ENCODE measurements at regions not wholly inside any gene's neighbourhood (a gene's known extent, or its start where the extent isn't known, plus 50 kb on each side); places are given as distances from the start of the nearest gene placed in this dataset.

GRCh38 chr6:167580619-167580911, 246.1 kb upstream of the AFDN start:
- Histone ChIP-seq H3K27ac (no peak overlapping the region), H3K27me3 (no peaks in the 10 kb centered on the region), H3K36me3 (no peaks in the 10 kb centered on the region), H3K9me3 (no peaks in the 10 kb centered on the region), H3K4me1 (no peaks in the 10 kb centered on the region), H3K4me3 (no peak overlapping the region)
- ATAC-seq (no peak), DNase-seq (no peak)
- 55% methylated on average over 4 of the region's 4 CpGs for WGBS (ENCODE audit: insufficient coverage, low coverage, low lambda C conversion rate, missing lambda C conversion rate)
- intact Hi-C loops (cut with DNase I): no loop called here
- TF ChIP-seq POLR2A (IDR thresholded peaks at IDR 0.05) (no peak), CTCF (IDR thresholded peaks at IDR 0.05) (no peak)

GRCh38 chr6:167581637-167582036, 245.1 kb upstream of the AFDN start:
- Histone ChIP-seq H3K4me3 (no peak overlapping the region), H3K9me3 (no peaks in the 10 kb centered on the region), H3K27ac (no peak overlapping the region), H3K36me3 (no peaks in the 10 kb centered on the region), H3K27me3 (no peaks in the 10 kb centered on the region), H3K4me1 (no peaks in the 10 kb centered on the region)
- no peak for TF ChIP-seq CTCF (IDR thresholded peaks at IDR 0.05)
- no peak for TF ChIP-seq POLR2A (IDR thresholded peaks at IDR 0.05)
- DNase-seq (no peak), ATAC-seq (peak in 1 of 4 donors; percentile 22)
- intact Hi-C loops (cut with DNase I): no loop called here
- 100% methylated on average over 2 of the region's 6 CpGs for WGBS (ENCODE audit: insufficient coverage, low coverage, low lambda C conversion rate, missing lambda C conversion rate)

GRCh38 chr6:167583412-167583811, 243.3 kb upstream of the AFDN start:
- DNase-seq (no peak), ATAC-seq (no peak)
- Histone ChIP-seq H3K9me3 (no peaks in the 10 kb centered on the region), H3K4me3 (no peak overlapping the region), H3K36me3 (no peaks in the 10 kb centered on the region), H3K4me1 (no peaks in the 10 kb centered on the region), H3K27me3 (no peaks in the 10 kb centered on the region), H3K27ac (no peak overlapping the region)
- WGBS (ENCODE audit: insufficient coverage, low coverage, low lambda C conversion rate, missing lambda C conversion rate): 92% methylated on average over 2 of the region's 2 CpGs
- no peak for TF ChIP-seq POLR2A (IDR thresholded peaks at IDR 0.05)
- TF ChIP-seq CTCF (IDR thresholded peaks at IDR 0.05): no peak
- intact Hi-C loops (cut with DNase I): no loop called here

- no peak for TF ChIP-seq CTCF (IDR thresholded peaks at IDR 0.05)
- no peak for TF ChIP-seq POLR2A (IDR thresholded peaks at IDR 0.05)
- ATAC-seq (peak; percentile 50 to 83 (median 69)), DNase-seq (no peak)
- Histone ChIP-seq H3K4me3 (no peak overlapping the region), H3K9me3 (no peaks in the 10 kb centered on the region), H3K27ac (no peak overlapping the region), H3K4me1 (no peaks in the 10 kb centered on the region), H3K27me3 (no peaks in the 10 kb centered on the region), H3K36me3 (no peaks in the 10 kb centered on the region)
- WGBS (ENCODE audit: insufficient coverage, low coverage, low lambda C conversion rate, missing lambda C conversion rate): 67% methylated on average over 10 of the region's 20 CpGs
- intact Hi-C loops (cut with DNase I): no loop called here
Measured at GRCh38 chr6:167588181-167588919, 238.4 kb upstream of the AFDN start.

Data from right lobe of liver (tissue), 6 donors.